HUES48 (cell line): ENCODE measurements at regions not wholly inside any gene's neighbourhood (a gene's known extent, or its start where the extent isn't known, plus 50 kb on each side); places are given as distances from the start of the nearest gene placed in this dataset.

Experiments
- H3K27ac ChIP-seq: one replicate; pipeline ENCODE4 v1.7.0; 2013; ENCODE audit warnings: low read depth, low read length, inconsistent platforms
- H3K27me3 ChIP-seq: 2 replicates; pipeline ENCODE4 v1.6.1; 2013; ENCODE audit warnings: mild to moderate bottlenecking, low read length; ENCODE audit not compliant: control insufficient read depth, insufficient read depth
- H3K36me3 ChIP-seq: 2 replicates; pipeline ENCODE4 v1.6.1; 2013; ENCODE audit warnings: low read length; ENCODE audit not compliant: control insufficient read depth, insufficient read depth
- H3K4me1 ChIP-seq: 2 replicates; pipeline ENCODE4 v1.6.1; 2013; ENCODE audit warnings: mild to moderate bottlenecking, low read length; ENCODE audit not compliant: control insufficient read depth, insufficient read depth
- H3K4me3 ChIP-seq: 2 replicates; pipeline ENCODE4 v1.5.1; 2013; ENCODE audit warnings: mild to moderate bottlenecking, low read depth, low read length
- H3K9ac ChIP-seq: 2 replicates; pipeline ENCODE4 v1.6.1; 2013; ENCODE audit warnings: mild to moderate bottlenecking, low read depth, low read length, moderate library complexity
- H3K9me3 ChIP-seq: 2 replicates; pipeline ENCODE4 v1.6.1; 2013; ENCODE audit warnings: low read length; ENCODE audit not compliant: control insufficient read depth, insufficient read depth

- H3K4me1 ChIP-seq = peaks cover 7% of the 10 kb centered on the region
- H3K27ac ChIP-seq = peak overlapping the region; percentile 0
- no peak overlapping the region for H3K4me3 ChIP-seq
- no peak overlapping the region for H3K9ac ChIP-seq
- no peaks in the 10 kb centered on the region for H3K27me3 ChIP-seq
- peaks cover 14% of the 10 kb centered on the region for H3K9me3 ChIP-seq
- no peaks in the 10 kb centered on the region for H3K36me3 ChIP-seq
These were observed 1485.0 kb upstream of the CDH9 start for GRCh38 chr5:28523416-28523815.

- H3K4me3 ChIP-seq = no peak overlapping the region
- no peaks in the 10 kb centered on the region for H3K27me3 ChIP-seq
- no peak overlapping the region for H3K27ac ChIP-seq
- H3K9ac ChIP-seq = no peak overlapping the region
- H3K4me1 ChIP-seq = peaks cover 10% of the 10 kb centered on the region; the same call in 1 of the 2 replicates
- no peaks in the 10 kb centered on the region for H3K36me3 ChIP-seq
- H3K9me3 ChIP-seq = peaks cover 14% of the 10 kb centered on the region
These were observed 1479.3 kb upstream of the CDH9 start for GRCh38 chr5:28517691-28518090.

- Histone ChIP-seq H3K9ac (no peak overlapping the region), H3K4me1 (peaks cover 13% of the 10 kb centered on the region; the same call in 1 of the 2 replicates), H3K4me3 (no peak overlapping the region), H3K9me3 (peaks cover 14% of the 10 kb centered on the region), H3K36me3 (no peaks in the 10 kb centered on the region), H3K27ac (no peak overlapping the region), H3K27me3 (no peaks in the 10 kb centered on the region)
These were observed 1478.3 kb upstream of the CDH9 start for GRCh38 chr5:28516722-28517121.

GRCh38 chr5:28512648-28513047 is 1474.3 kb upstream of the CDH9 start:
- H3K27ac ChIP-seq = no peak overlapping the region
- H3K9ac ChIP-seq = no peak overlapping the region
- no peaks in the 10 kb centered on the region for H3K27me3 ChIP-seq
- H3K4me3 ChIP-seq = no peak overlapping the region
- H3K36me3 ChIP-seq = no peaks in the 10 kb centered on the region
- no peaks in the 10 kb centered on the region for H3K9me3 ChIP-seq
- peaks cover 13% of the 10 kb centered on the region; the same call in 1 of the 2 replicates for H3K4me1 ChIP-seq

GRCh38 chr5:28505121-28505520 is 1466.7 kb upstream of the CDH9 start:
- H3K27me3 ChIP-seq = no peaks in the 10 kb centered on the region
- 0 out of 2 replicates have a peak, but pooled peaks cover 3% of the 10 kb centered on the region for H3K9me3 ChIP-seq
- no peaks in the 10 kb centered on the region for H3K4me1 ChIP-seq
- H3K9ac ChIP-seq = no peak overlapping the region
- no peak overlapping the region for H3K4me3 ChIP-seq
- no peak overlapping the region for H3K27ac ChIP-seq
- H3K36me3 ChIP-seq = no peaks in the 10 kb centered on the region

- Histone ChIP-seq H3K4me3 (no peak overlapping the region), H3K9me3 (no peaks in the 10 kb centered on the region), H3K4me1 (peaks cover 7% of the 10 kb centered on the region; the same call in 1 of the 2 replicates), H3K27me3 (no peaks in the 10 kb centered on the region), H3K36me3 (no peaks in the 10 kb centered on the region), H3K9ac (no peak overlapping the region), H3K27ac (no peak overlapping the region)
These were observed 1462.1 kb upstream of the CDH9 start for GRCh38 chr5:28500511-28500910.

- no peaks in the 10 kb centered on the region for H3K27me3 ChIP-seq
- no peaks in the 10 kb centered on the region for H3K36me3 ChIP-seq
- no peaks in the 10 kb centered on the region for H3K9me3 ChIP-seq
- H3K4me3 ChIP-seq = no peak overlapping the region
- no peak overlapping the region for H3K9ac ChIP-seq
- no peak overlapping the region for H3K27ac ChIP-seq
- peaks cover 7% of the 10 kb centered on the region; the same call in 1 of the 2 replicates for H3K4me1 ChIP-seq
These were observed 1461.4 kb upstream of the CDH9 start for GRCh38 chr5:28499766-28500290.

GRCh38 chr5:28495876-28496275 is 1457.5 kb upstream of the CDH9 start:
- Histone ChIP-seq H3K36me3 (no peaks in the 10 kb centered on the region), H3K27ac (no peak overlapping the region), H3K9ac (no peak overlapping the region), H3K4me3 (no peak overlapping the region), H3K9me3 (no peaks in the 10 kb centered on the region), H3K4me1 (peaks cover 7% of the 10 kb centered on the region; the same call in 1 of the 2 replicates), H3K27me3 (no peaks in the 10 kb centered on the region)

- H3K4me3 ChIP-seq = no peak overlapping the region
- H3K27ac ChIP-seq = no peak overlapping the region
- no peaks in the 10 kb centered on the region for H3K27me3 ChIP-seq
- no peaks in the 10 kb centered on the region for H3K9me3 ChIP-seq
- peaks cover 10% of the 10 kb centered on the region; the same call in 1 of the 2 replicates for H3K4me1 ChIP-seq
- H3K9ac ChIP-seq = no peak overlapping the region
- no peaks in the 10 kb centered on the region for H3K36me3 ChIP-seq
These were observed 1455.1 kb upstream of the CDH9 start for GRCh38 chr5:28493456-28493855.

- Histone ChIP-seq H3K4me3 (no peak overlapping the region), H3K4me1 (peaks cover 15% of the 10 kb centered on the region), H3K9me3 (no peaks in the 10 kb centered on the region), H3K27ac (no peak overlapping the region), H3K27me3 (no peaks in the 10 kb centered on the region), H3K36me3 (no peaks in the 10 kb centered on the region), H3K9ac (no peak overlapping the region)
These were observed 1450.4 kb upstream of the CDH9 start for GRCh38 chr5:28488752-28489151.

GRCh38 chr5:28483327-28484025 is 1445.1 kb upstream of the CDH9 start:
- Histone ChIP-seq H3K27me3 (no peaks in the 10 kb centered on the region), H3K4me3 (no peak overlapping the region), H3K9ac (no peak overlapping the region), H3K9me3 (no peaks in the 10 kb centered on the region), H3K36me3 (no peaks in the 10 kb centered on the region), H3K27ac (no peak overlapping the region), H3K4me1 (peaks cover 11% of the 10 kb centered on the region)
